ENCODE measurements at regions not wholly inside any gene's neighbourhood (a gene's known extent, or its start where the extent isn't known, plus 50 kb on each side); places are given as distances from the start of the nearest gene placed in this dataset.

- DNase-seq = no peak
- Mint-ChIP-seq H3K4me3 (no peak overlapping the region), H3K4me1 (ENCODE audit: low read depth) (no peaks in the 10 kb centered on the region), H3K27ac (no peak overlapping the region), H3K27me3 (ENCODE audit: low read depth) (no peaks in the 10 kb centered on the region), H3K9me3 (ENCODE audit: insufficient read depth) (no peaks in the 10 kb centered on the region), H3K36me3 (ENCODE audit: low read depth) (no peaks in the 10 kb centered on the region)
- no peak for ATAC-seq
- CTCF ChIA-PET = no interaction called here
- POLR2A ChIA-PET = no interaction called here
Observed at GRCh38 chr11:70486731-70487130, 88.4 kb downstream of the CTTN start.

GRCh38 chr11:70487160-70487559, 88.8 kb downstream of the CTTN start:
- no peak for ATAC-seq
- H3K27me3 Mint-ChIP-seq (ENCODE audit: low read depth) = no peaks in the 10 kb centered on the region
- ChIA-PET CTCF (no interaction called here), POLR2A (no interaction called here)
- no peak for DNase-seq
- no peaks in the 10 kb centered on the region for H3K4me1 Mint-ChIP-seq (ENCODE audit: low read depth)
- no peak overlapping the region for H3K27ac Mint-ChIP-seq
- no peaks in the 10 kb centered on the region for H3K9me3 Mint-ChIP-seq (ENCODE audit: insufficient read depth)
- H3K36me3 Mint-ChIP-seq (ENCODE audit: low read depth) = no peaks in the 10 kb centered on the region
- H3K4me3 Mint-ChIP-seq = no peak overlapping the region

- H3K36me3 Mint-ChIP-seq (ENCODE audit: low read depth) = no peaks in the 10 kb centered on the region
- H3K4me3 Mint-ChIP-seq = no peak overlapping the region
- ChIA-PET CTCF (no interaction called here), POLR2A (no interaction called here)
- H3K27ac Mint-ChIP-seq = no peak overlapping the region
- H3K4me1 Mint-ChIP-seq (ENCODE audit: low read depth) = no peaks in the 10 kb centered on the region
- DNase-seq = no peak
- no peak for ATAC-seq
- H3K27me3 Mint-ChIP-seq (ENCODE audit: low read depth) = no peaks in the 10 kb centered on the region
- no peaks in the 10 kb centered on the region for H3K9me3 Mint-ChIP-seq (ENCODE audit: insufficient read depth)
Observed at GRCh38 chr11:70487756-70488155, 89.4 kb downstream of the CTTN start.

- Mint-ChIP-seq H3K36me3 (ENCODE audit: low read depth) (no peaks in the 10 kb centered on the region), H3K27ac (no peak overlapping the region), H3K4me3 (no peak overlapping the region), H3K27me3 (ENCODE audit: low read depth) (no peaks in the 10 kb centered on the region), H3K9me3 (ENCODE audit: insufficient read depth) (no peaks in the 10 kb centered on the region), H3K4me1 (ENCODE audit: low read depth) (no peaks in the 10 kb centered on the region)
- no peak for DNase-seq
- ChIA-PET CTCF (no interaction called here), POLR2A (no interaction called here)
- ATAC-seq = no peak
Observed at GRCh38 chr11:70488171-70488703, 89.9 kb downstream of the CTTN start.

GRCh38 chr11:70489276-70489675, 90.9 kb downstream of the CTTN start:
- Mint-ChIP-seq H3K36me3 (ENCODE audit: low read depth) (no peaks in the 10 kb centered on the region), H3K9me3 (ENCODE audit: insufficient read depth) (no peaks in the 10 kb centered on the region), H3K4me3 (no peak overlapping the region), H3K4me1 (ENCODE audit: low read depth) (no peaks in the 10 kb centered on the region), H3K27ac (no peak overlapping the region), H3K27me3 (ENCODE audit: low read depth) (no peaks in the 10 kb centered on the region)
- ChIA-PET POLR2A (no interaction called here), CTCF (no interaction called here)
- ATAC-seq (no peak), DNase-seq (no peak)

GRCh38 chr11:70490208-70490607, 91.9 kb downstream of the CTTN start:
- ChIA-PET CTCF (no interaction called here), POLR2A (no interaction called here)
- Mint-ChIP-seq H3K27me3 (ENCODE audit: low read depth) (no peaks in the 10 kb centered on the region), H3K27ac (no peak overlapping the region), H3K4me3 (no peak overlapping the region), H3K36me3 (ENCODE audit: low read depth) (no peaks in the 10 kb centered on the region), H3K4me1 (ENCODE audit: low read depth) (no peaks in the 10 kb centered on the region), H3K9me3 (ENCODE audit: insufficient read depth) (no peaks in the 10 kb centered on the region)
- ATAC-seq (no peak), DNase-seq (no peak)

- DNase-seq (no peak), ATAC-seq (no peak)
- Mint-ChIP-seq H3K27me3 (ENCODE audit: low read depth) (no peaks in the 10 kb centered on the region), H3K4me1 (ENCODE audit: low read depth) (no peaks in the 10 kb centered on the region), H3K4me3 (no peak overlapping the region), H3K36me3 (ENCODE audit: low read depth) (no peaks in the 10 kb centered on the region), H3K27ac (no peak overlapping the region), H3K9me3 (ENCODE audit: insufficient read depth) (no peaks in the 10 kb centered on the region)
- POLR2A ChIA-PET = no interaction called here
- CTCF ChIA-PET = no interaction called here
Observed at GRCh38 chr11:70490723-70491558, 92.6 kb downstream of the CTTN start.

- Mint-ChIP-seq H3K27ac (no peak overlapping the region), H3K27me3 (ENCODE audit: low read depth) (no peaks in the 10 kb centered on the region), H3K36me3 (ENCODE audit: low read depth) (no peaks in the 10 kb centered on the region), H3K9me3 (ENCODE audit: insufficient read depth) (no peaks in the 10 kb centered on the region), H3K4me1 (ENCODE audit: low read depth) (no peaks in the 10 kb centered on the region), H3K4me3 (no peak overlapping the region)
- no peak for DNase-seq
- CTCF ChIA-PET = no interaction called here
- POLR2A ChIA-PET = no interaction called here
- no peak for ATAC-seq
Observed at GRCh38 chr11:70491696-70492472, 93.6 kb downstream of the CTTN start.

GRCh38 chr11:70493089-70493474, 94.8 kb downstream of the CTTN start:
- Mint-ChIP-seq H3K4me1 (ENCODE audit: low read depth) (no peaks in the 10 kb centered on the region), H3K27me3 (ENCODE audit: low read depth) (no peaks in the 10 kb centered on the region), H3K9me3 (ENCODE audit: insufficient read depth) (no peaks in the 10 kb centered on the region), H3K36me3 (ENCODE audit: low read depth) (no peaks in the 10 kb centered on the region), H3K27ac (no peak overlapping the region), H3K4me3 (no peak overlapping the region)
- no peak for DNase-seq
- no peak for ATAC-seq
- POLR2A ChIA-PET = no interaction called here
- CTCF ChIA-PET = no interaction called here

- no peak for ATAC-seq
- no peak overlapping the region for H3K27ac Mint-ChIP-seq
Observed at GRCh38 chr11:70493891-70494290, 95.6 kb downstream of the CTTN start.

GRCh38 chr11:70494559-70495350, 96.4 kb downstream of the CTTN start:
- POLR2A ChIA-PET = no interaction called here
- no peaks in the 10 kb centered on the region for H3K27me3 Mint-ChIP-seq (ENCODE audit: low read depth)
- H3K36me3 Mint-ChIP-seq (ENCODE audit: low read depth) = no peaks in the 10 kb centered on the region
- H3K4me1 Mint-ChIP-seq (ENCODE audit: low read depth) = no peaks in the 10 kb centered on the region
- CTCF ChIA-PET = no interaction called here
- H3K9me3 Mint-ChIP-seq (ENCODE audit: insufficient read depth) = no peaks in the 10 kb centered on the region
- ATAC-seq (no peak), DNase-seq (no peak)
- no peak overlapping the region for H3K27ac Mint-ChIP-seq
- H3K4me3 Mint-ChIP-seq = no peak overlapping the region

More at GRCh38 chr11:70493891-70494290, 95.6 kb downstream of the CTTN start:
- Mint-ChIP-seq H3K9me3 (ENCODE audit: insufficient read depth) (no peaks in the 10 kb centered on the region), H3K4me3 (no peak overlapping the region), H3K27me3 (ENCODE audit: low read depth) (no peaks in the 10 kb centered on the region), H3K4me1 (ENCODE audit: low read depth) (no peaks in the 10 kb centered on the region), H3K36me3 (ENCODE audit: low read depth) (no peaks in the 10 kb centered on the region)
- CTCF ChIA-PET = no interaction called here
- POLR2A ChIA-PET = no interaction called here
- DNase-seq = no peak

All from activated CD8-positive, alpha-beta T cell treated with anti-CD3 and anti-CD28 coated beads, Interleukin-2, amount 10 ng/mL, durations not matched to agents 7 days and 5 days (primary cell).